Hepatocyte (in vitro differentiated cells): ENCODE measurements at regions not wholly inside any gene's neighbourhood (a gene's known extent, or its start where the extent isn't known, plus 50 kb on each side); places are given as distances from the start of the nearest gene placed in this dataset.

Experiments used
- DNase-seq: peaks from one replicate; pipeline ENCODE4 v3.0.0-alpha.2; 2016; ENCODE audit warnings: low spot score
- H2AFZ ChIP-seq: fragments of 200-600 bp; sonication (generic); 2 replicates; pipeline ENCODE4 v1.6.0; 2016; ENCODE audit warnings: antibody characterized with exemption, mild to moderate bottlenecking
- H3K27ac ChIP-seq: fragments of 200-600 bp; sonication (generic); 2 replicates; pipeline ENCODE4 v1.5.1; 2016; ENCODE audit warnings: mild to moderate bottlenecking
- H3K27me3 ChIP-seq: fragments of 200-600 bp; sonication (generic); 2 replicates; pipeline ENCODE4 v1.6.1; 2016
- H3K36me3 ChIP-seq: fragments of 200-600 bp; sonication (generic); replicated peaks from 2 replicates; pipeline ENCODE4 v1.5.1; 2016; ENCODE audit warnings: low read depth; ENCODE audit not compliant: insufficient read depth
- H3K4me1 ChIP-seq: fragments of 200-600 bp; sonication (generic); 2 replicates; pipeline ENCODE4 v1.5.1; 2016; ENCODE audit warnings: mild to moderate bottlenecking, moderate library complexity; ENCODE audit not compliant: insufficient read depth
- H3K4me2 ChIP-seq: fragments of 200-600 bp; sonication (generic); 2 replicates; pipeline ENCODE4 v1.6.0; 2016
- H3K4me3 ChIP-seq: fragments of 200-600 bp; sonication (generic); 2 replicates; pipeline ENCODE4 v1.5.1; 2016; ENCODE audit warnings: mild to moderate bottlenecking
- H3K79me2 ChIP-seq: fragments of 200-600 bp; sonication (generic); 2 replicates; pipeline ENCODE4 v1.6.0; 2017; ENCODE audit warnings: mild to moderate bottlenecking
- H3K9me2 ChIP-seq: fragments of 200-600 bp; sonication (generic); replicated peaks from 2 replicates; pipeline ENCODE4 v1.6.0; 2017; ENCODE audit warnings: mild to moderate bottlenecking; ENCODE audit not compliant: insufficient read depth
- H3K9me3 ChIP-seq: fragments of 200-600 bp; sonication (generic); 2 replicates; pipeline ENCODE4 v1.5.1; 2016; ENCODE audit warnings: low read depth, mild to moderate bottlenecking
- H4K20me1 ChIP-seq: fragments of 200-600 bp; sonication (generic); 2 replicates; pipeline ENCODE4 v1.6.0; 2016; ENCODE audit warnings: mild to moderate bottlenecking; ENCODE audit not compliant: insufficient read depth, poor library complexity, severe bottlenecking
- EZH2 ChIP-seq: fragments of 200-600 bp; sonication (generic); IDR thresholded peaks from 2 replicates; pipeline ENCODE4 v1.6.1; 2016; ENCODE audit warnings: antibody characterized with exemption, mild to moderate bottlenecking, borderline replicate concordance
- EZH2phosphoT487 ChIP-seq: fragments of 200-600 bp; sonication (generic); IDR thresholded peaks from one replicate; pipeline ENCODE4 v1.6.1; 2018; ENCODE audit warnings: antibody characterized with exemption, mild to moderate bottlenecking, low read depth, moderate library complexity; ENCODE audit not compliant: unreplicated experiment, severe bottlenecking
- WGBS: methylation state at CpG from one replicate; pipeline ENCODE4 v1.1.6; 2016; ENCODE audit warnings: low lambda C conversion rate; ENCODE audit errors: missing lambda C conversion rate; 5-methylcytosine and 5-hydroxymethylcytosine counted together
- TF ChIP-seq, protein P1 (sequence below): fragments of 200-600 bp; sonication (generic); IDR thresholded peaks from 2 replicates; pipeline ENCODE4 v1.5.1; 2016; ENCODE audit warnings: antibody characterized with exemption, mild to moderate bottlenecking; ENCODE audit not compliant: poor library complexity

DNA sequence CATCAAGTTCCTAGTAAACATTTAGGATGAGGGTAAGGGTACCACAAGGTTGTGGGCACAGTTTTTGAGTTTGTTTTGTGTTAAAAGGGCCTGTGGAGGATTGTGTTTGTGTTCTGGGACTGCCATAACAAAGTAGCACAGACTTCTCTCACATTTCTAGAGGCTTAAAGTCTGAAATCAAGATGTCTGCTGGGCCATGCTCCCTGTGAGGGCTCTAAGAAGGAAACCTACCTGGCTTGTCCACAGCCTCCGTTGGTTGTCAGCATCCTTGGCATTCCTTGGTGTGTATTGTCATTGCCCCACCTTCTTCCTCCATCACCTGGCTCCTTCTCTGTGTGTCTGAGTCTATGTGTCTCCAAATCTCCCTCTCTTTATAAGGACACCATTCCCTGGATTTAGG, 808.1 kb upstream of the RBFOX1 start:
- Histone ChIP-seq H3K27ac (no peak overlapping the region), H3K4me2 (no peak overlapping the region), H3K27me3 (peaks cover 5% of the 10 kb centered on the region), H3K9me2 (no peaks in the 10 kb centered on the region), H3K4me3 (no peak overlapping the region), H3K9me3 (no peaks in the 10 kb centered on the region), H3K36me3 (no peaks in the 10 kb centered on the region), H2AFZ (no peak overlapping the region), H3K4me1 (no peaks in the 10 kb centered on the region), H4K20me1 (no peaks in the 10 kb centered on the region), H3K79me2 (no peaks in the 10 kb centered on the region)
- TF ChIP-seq EZH2phosphoT487 = no peak
- TF ChIP-seq, protein P1, sequence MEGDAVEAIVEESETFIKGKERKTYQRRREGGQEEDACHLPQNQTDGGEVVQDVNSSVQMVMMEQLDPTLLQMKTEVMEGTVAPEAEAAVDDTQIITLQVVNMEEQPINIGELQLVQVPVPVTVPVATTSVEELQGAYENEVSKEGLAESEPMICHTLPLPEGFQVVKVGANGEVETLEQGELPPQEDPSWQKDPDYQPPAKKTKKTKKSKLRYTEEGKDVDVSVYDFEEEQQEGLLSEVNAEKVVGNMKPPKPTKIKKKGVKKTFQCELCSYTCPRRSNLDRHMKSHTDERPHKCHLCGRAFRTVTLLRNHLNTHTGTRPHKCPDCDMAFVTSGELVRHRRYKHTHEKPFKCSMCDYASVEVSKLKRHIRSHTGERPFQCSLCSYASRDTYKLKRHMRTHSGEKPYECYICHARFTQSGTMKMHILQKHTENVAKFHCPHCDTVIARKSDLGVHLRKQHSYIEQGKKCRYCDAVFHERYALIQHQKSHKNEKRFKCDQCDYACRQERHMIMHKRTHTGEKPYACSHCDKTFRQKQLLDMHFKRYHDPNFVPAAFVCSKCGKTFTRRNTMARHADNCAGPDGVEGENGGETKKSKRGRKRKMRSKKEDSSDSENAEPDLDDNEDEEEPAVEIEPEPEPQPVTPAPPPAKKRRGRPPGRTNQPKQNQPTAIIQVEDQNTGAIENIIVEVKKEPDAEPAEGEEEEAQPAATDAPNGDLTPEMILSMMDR = no peak
- TF ChIP-seq EZH2 = no peak
- 81% methylated on average over 1 of the region's 1 CpG for WGBS
- DNase-seq = no peak

DNA sequence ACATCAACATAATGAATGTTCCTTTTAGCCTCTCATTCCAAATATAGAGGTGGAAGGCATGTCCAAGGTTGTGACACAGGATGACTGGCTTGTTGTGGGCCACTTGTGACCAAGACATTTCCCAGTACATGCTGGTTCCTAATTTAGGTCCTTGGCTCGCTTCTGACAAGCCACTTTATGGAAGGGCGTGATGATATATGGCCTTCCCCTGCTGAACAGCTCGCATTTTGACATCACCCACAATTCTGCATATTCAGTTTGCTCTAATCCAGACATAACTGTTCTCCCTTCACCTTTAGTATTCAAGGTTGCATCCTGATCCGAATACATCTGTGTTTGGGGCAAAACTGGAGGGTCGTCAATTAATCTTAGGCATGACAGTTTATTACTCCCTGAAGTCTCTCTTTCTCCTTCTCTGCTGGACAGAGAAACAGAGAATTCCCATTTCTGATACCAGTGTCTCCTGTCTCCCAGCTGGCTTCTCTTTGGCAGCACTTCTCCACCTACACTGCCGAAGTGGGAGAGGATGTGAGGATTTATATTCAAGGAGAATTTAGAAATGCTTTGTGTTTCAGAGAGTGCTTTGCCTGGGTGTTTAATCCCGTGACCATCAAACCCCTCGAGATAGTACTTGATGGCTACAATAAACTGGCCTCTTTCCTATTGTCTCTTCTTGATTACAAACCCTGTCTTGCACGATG, 815.5 kb upstream of the RBFOX1 start:
- 79% methylated on average over 9 of the region's 9 CpGs for WGBS
- Histone ChIP-seq H3K4me3 (no peak overlapping the region), H2AFZ (no peak overlapping the region), H3K4me1 (no peaks in the 10 kb centered on the region), H3K27me3 (peaks cover 5% of the 10 kb centered on the region), H3K27ac (no peak overlapping the region), H3K9me2 (no peaks in the 10 kb centered on the region), H3K9me3 (no peaks in the 10 kb centered on the region), H3K36me3 (no peaks in the 10 kb centered on the region), H3K4me2 (no peak overlapping the region), H4K20me1 (no peaks in the 10 kb centered on the region), H3K79me2 (no peaks in the 10 kb centered on the region)
- TF ChIP-seq, protein P1 = no peak
- TF ChIP-seq EZH2 (no peak), EZH2phosphoT487 (no peak)
- no peak for DNase-seq

DNA sequence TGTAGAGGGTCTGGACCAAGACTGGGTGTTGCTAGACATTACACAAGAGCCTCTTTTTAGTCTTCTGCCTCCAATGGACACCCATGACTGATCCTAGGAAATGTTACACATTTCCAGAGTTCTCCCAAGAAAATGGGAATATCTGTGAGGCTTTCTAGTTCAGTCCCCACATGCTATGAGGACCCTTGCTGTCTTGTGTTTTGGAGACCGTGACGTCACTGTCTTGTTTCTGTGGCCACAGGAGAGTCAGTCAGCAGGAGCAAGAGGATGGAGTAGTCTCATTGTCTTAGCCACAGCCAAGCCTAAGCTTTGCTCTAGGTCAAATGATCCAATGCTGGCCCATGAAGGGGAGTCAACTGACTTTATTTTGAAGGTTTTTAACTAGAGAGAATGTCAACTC, 820.1 kb upstream of the RBFOX1 start:
- Histone ChIP-seq H3K4me2 (no peak overlapping the region), H3K4me3 (no peak overlapping the region), H3K9me3 (no peaks in the 10 kb centered on the region), H2AFZ (no peak overlapping the region), H3K36me3 (no peaks in the 10 kb centered on the region), H3K79me2 (no peaks in the 10 kb centered on the region), H3K9me2 (no peaks in the 10 kb centered on the region), H3K27ac (no peak overlapping the region), H4K20me1 (no peaks in the 10 kb centered on the region), H3K4me1 (no peaks in the 10 kb centered on the region), H3K27me3 (no peaks in the 10 kb centered on the region)
- TF ChIP-seq, protein P1 = no peak
- TF ChIP-seq EZH2phosphoT487 = no peak
- DNase-seq = no peak
- 92% methylated on average over 2 of the region's 2 CpGs for WGBS

DNA sequence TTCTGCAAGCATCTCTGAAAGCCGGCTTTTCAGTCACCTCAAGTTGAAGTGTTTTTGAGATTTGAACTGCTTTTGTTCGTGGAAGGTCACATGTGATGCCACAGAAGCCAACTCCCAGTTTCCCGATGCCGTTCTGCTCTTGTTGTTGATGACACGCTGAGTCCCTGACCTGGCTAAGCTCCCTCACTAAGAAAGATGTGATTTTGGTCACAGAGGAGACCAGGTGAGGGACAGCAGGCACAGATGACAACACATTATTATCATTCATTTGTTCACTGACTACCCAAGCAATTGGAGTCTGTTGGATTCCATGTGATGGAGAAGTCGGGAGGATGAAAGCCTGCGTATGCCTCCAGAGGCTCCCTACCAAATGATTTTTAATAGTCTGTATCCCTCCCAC, 822.4 kb upstream of the RBFOX1 start:
- Histone ChIP-seq H4K20me1 (no peaks in the 10 kb centered on the region), H3K4me3 (no peak overlapping the region), H3K27me3 (no peaks in the 10 kb centered on the region), H3K9me2 (no peaks in the 10 kb centered on the region), H2AFZ (no peak overlapping the region), H3K4me1 (no peaks in the 10 kb centered on the region), H3K4me2 (no peak overlapping the region), H3K27ac (no peak overlapping the region), H3K79me2 (no peaks in the 10 kb centered on the region), H3K9me3 (no peaks in the 10 kb centered on the region), H3K36me3 (no peaks in the 10 kb centered on the region)
- TF ChIP-seq EZH2phosphoT487 (no peak), EZH2 (no peak)
- TF ChIP-seq, protein P1 = no peak
- no peak for DNase-seq
- WGBS = 80% methylated on average over 7 of the region's 7 CpGs
